DND-41 (cell line): ENCODE measurements at regions not wholly inside any gene's neighbourhood (a gene's known extent, or its start where the extent isn't known, plus 50 kb on each side); places are given as distances from the start of the nearest gene placed in this dataset.

Experiments used
- ATAC-seq: fragments of 200-7000 bp; cut with Tn5 transposase; 3 replicates; pipeline ENCODE4 v1.9.1; 2021; ENCODE audit warnings: low read depth; ENCODE audit not compliant: insufficient read depth
- DNase-seq: peaks from one replicate; pipeline ENCODE4 v3.0.0-alpha.2; 2020
- H2AFZ ChIP-seq: 2 replicates; pipeline ENCODE4 v1.6.0; 2012; ENCODE audit warnings: low read depth, low read length
- H3K27ac ChIP-seq: 2 replicates; pipeline ENCODE4 v1.5.1; 2012; ENCODE audit warnings: low read length, inconsistent platforms
- H3K27me3 ChIP-seq: fragments of 200-600 bp; sonication (generic); 2 replicates; pipeline ENCODE4 v1.6.0; 2012; ENCODE audit warnings: low read length, mild to moderate bottlenecking, inconsistent platforms; ENCODE audit not compliant: insufficient read depth, poor library complexity
- H3K36me3 ChIP-seq: 2 replicates; pipeline ENCODE4 v1.5.1; 2012; ENCODE audit warnings: low read length, inconsistent platforms; ENCODE audit not compliant: insufficient read depth
- H3K4me1 ChIP-seq: 2 replicates; pipeline ENCODE4 v1.5.1; 2012; ENCODE audit warnings: mild to moderate bottlenecking, low read length; ENCODE audit not compliant: insufficient read depth
- H3K4me2 ChIP-seq: 2 replicates; pipeline ENCODE4 v1.6.0; 2012; ENCODE audit warnings: mild to moderate bottlenecking, moderate library complexity, low read length, inconsistent platforms; ENCODE audit not compliant: insufficient read depth
- H3K4me3 ChIP-seq, 2 experiments: fragments of 200-600 bp in 1 of 2; shearing (Covaris generic) in 1 of 2; 2 replicates each; pipeline ENCODE4 v1.5.1; 2012 to 2016; ENCODE audit warnings: inconsistent platforms in 2 of 2, low read length in 2 of 2, mild to moderate bottlenecking in 2 of 2, low read depth in 1 of 2, moderate library complexity in 1 of 2
- H3K79me2 ChIP-seq: 2 replicates; pipeline ENCODE4 v1.6.0; 2012; ENCODE audit warnings: low read length, inconsistent platforms; ENCODE audit not compliant: insufficient read depth
- H3K9ac ChIP-seq: 2 replicates; pipeline ENCODE4 v1.6.0; 2012; ENCODE audit warnings: low read depth, mild to moderate bottlenecking, inconsistent platforms, low read length, moderate library complexity
- H3K9me3 ChIP-seq: 2 replicates; pipeline ENCODE4 v1.5.1; 2012; ENCODE audit warnings: low read length, moderate library complexity, mild to moderate bottlenecking, inconsistent platforms; ENCODE audit not compliant: insufficient read depth, severe bottlenecking
- H4K20me1 ChIP-seq: 2 replicates; pipeline ENCODE4 v1.6.0; 2012; ENCODE audit warnings: low read length; ENCODE audit not compliant: insufficient read depth
- CTCF ChIP-seq: IDR thresholded peaks from 2 replicates; pipeline ENCODE4 v1.5.1; 2012; ENCODE audit warnings: borderline replicate concordance, low read length, moderate library complexity, mild to moderate bottlenecking; ENCODE audit not compliant: poor library complexity, severe bottlenecking; ENCODE audit errors: extremely low read depth
- EZH2 ChIP-seq: IDR thresholded peaks from 3 replicates; pipeline ENCODE4 v1.6.1; 2012; ENCODE audit warnings: borderline replicate concordance, low read depth, mild to moderate bottlenecking, moderate library complexity, low read length, inconsistent platforms; ENCODE audit not compliant: severe bottlenecking

DNA sequence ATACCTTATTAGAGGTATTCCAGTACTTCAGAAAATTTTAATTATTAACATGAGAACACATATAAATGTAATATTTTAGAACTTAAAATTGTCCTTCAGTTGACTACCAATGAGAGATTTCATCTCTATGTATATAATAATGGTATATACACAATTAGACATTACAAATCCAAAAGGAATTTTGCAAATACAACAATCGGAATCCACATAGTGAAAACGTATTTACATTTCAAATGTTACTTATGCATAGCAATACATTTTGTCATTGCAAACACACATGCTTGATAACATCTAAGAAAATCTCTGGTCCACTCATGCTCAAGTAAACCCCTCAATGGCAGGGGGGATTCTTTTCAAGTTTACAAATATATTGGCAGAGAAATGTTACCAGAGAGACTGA is 2345.2 kb downstream of the PCDH9 start:
- ATAC-seq (no peak), DNase-seq (no peak)
- H4K20me1 ChIP-seq: no peaks in the 10 kb centered on the region
- H3K79me2 ChIP-seq: no peaks in the 10 kb centered on the region
- H3K36me3 ChIP-seq: no peaks in the 10 kb centered on the region
- H3K9me3 ChIP-seq: no peaks in the 10 kb centered on the region
- H3K4me2 ChIP-seq: no peak overlapping the region
- no peaks in the 10 kb centered on the region for H3K4me1 ChIP-seq
- TF ChIP-seq EZH2 (no peak), CTCF (no peak)
- H3K27me3 ChIP-seq: no peaks in the 10 kb centered on the region
- no peak overlapping the region for H3K9ac ChIP-seq
- H3K4me3 ChIP-seq: no peak overlapping the region
- H3K27ac ChIP-seq: no peak overlapping the region
- no peak overlapping the region for H2AFZ ChIP-seq

DNA sequence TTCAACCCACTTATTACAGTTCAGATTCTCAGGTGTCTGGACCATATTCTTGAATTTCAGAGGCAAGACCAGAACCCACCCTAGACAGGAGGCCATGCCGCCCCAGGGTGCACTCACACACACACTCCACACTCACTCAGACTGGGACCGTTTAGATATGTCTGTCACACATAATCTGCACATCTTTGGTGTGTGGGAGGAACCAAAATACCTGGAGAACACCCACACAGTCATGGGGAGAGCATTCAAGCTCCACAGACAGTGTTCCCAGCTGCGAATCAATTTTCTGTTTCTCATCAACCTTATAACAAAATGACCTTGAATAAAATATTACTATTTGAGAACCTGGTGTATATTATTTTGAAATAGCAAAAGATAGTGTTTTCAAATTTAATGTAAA is 2353.0 kb downstream of the PCDH9 start:
- H3K27ac ChIP-seq: no peak overlapping the region
- no peak overlapping the region for H2AFZ ChIP-seq
- H3K36me3 ChIP-seq: no peaks in the 10 kb centered on the region
- no peak for DNase-seq
- no peaks in the 10 kb centered on the region for H3K27me3 ChIP-seq
- no peak overlapping the region for H3K4me2 ChIP-seq
- ATAC-seq: no peak
- no peak overlapping the region for H3K9ac ChIP-seq
- no peaks in the 10 kb centered on the region for H3K4me1 ChIP-seq
- no peak overlapping the region for H3K4me3 ChIP-seq
- H3K9me3 ChIP-seq: no peaks in the 10 kb centered on the region
- no peaks in the 10 kb centered on the region for H3K79me2 ChIP-seq
- H4K20me1 ChIP-seq: no peaks in the 10 kb centered on the region
- TF ChIP-seq EZH2: no peak
- no peak for TF ChIP-seq CTCF

DNA sequence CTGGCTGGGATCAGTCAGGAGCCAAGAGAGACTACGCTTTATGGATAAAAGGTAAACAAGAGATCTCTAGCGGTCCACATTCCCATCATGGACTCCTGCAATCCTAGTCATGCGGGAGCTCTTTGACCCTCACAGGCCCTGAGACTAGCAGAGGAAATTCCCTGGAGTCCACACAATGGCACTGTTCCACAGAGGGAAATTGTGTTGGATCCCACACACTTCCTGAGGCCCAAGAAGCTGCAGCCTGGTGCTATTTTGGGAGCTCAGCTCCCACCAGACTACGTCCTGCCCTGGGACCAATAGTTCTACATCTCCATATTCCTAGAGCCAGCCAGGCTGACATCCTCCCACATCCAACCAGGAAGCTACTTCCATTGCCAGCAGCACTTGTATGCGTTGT is 2358.4 kb downstream of the PCDH9 start:
- Histone ChIP-seq H3K9me3 (no peaks in the 10 kb centered on the region), H3K27me3 (no peaks in the 10 kb centered on the region), H3K79me2 (no peaks in the 10 kb centered on the region), H3K27ac (no peak overlapping the region), H3K4me3 (no peak overlapping the region), H2AFZ (no peak overlapping the region), H3K9ac (no peak overlapping the region), H4K20me1 (no peaks in the 10 kb centered on the region), H3K36me3 (no peaks in the 10 kb centered on the region), H3K4me1 (no peaks in the 10 kb centered on the region), H3K4me2 (no peak overlapping the region)
- no peak for ATAC-seq
- TF ChIP-seq EZH2 (no peak), CTCF (no peak)
- DNase-seq: no peak

- H2AFZ ChIP-seq: no peak overlapping the region
Measured at GRCh38 chr13:64869539-64869938, 2360.6 kb downstream of the PCDH9 start.

More at GRCh38 chr13:64869539-64869938, 2360.6 kb downstream of the PCDH9 start:
- Histone ChIP-seq H3K9me3 (no peaks in the 10 kb centered on the region), H3K9ac (no peak overlapping the region), H3K4me3 (no peak overlapping the region), H3K4me2 (no peak overlapping the region), H3K27me3 (no peaks in the 10 kb centered on the region), H3K36me3 (no peaks in the 10 kb centered on the region), H3K27ac (no peak overlapping the region), H3K4me1 (no peaks in the 10 kb centered on the region), H3K79me2 (no peaks in the 10 kb centered on the region), H4K20me1 (no peaks in the 10 kb centered on the region)
- ATAC-seq: no peak
- TF ChIP-seq EZH2: no peak
- TF ChIP-seq CTCF: no peak
- no peak for DNase-seq
